ENCODE measurements at regions not wholly inside any gene's neighbourhood (a gene's known extent, or its start where the extent isn't known, plus 50 kb on each side); places are given as distances from the start of the nearest gene placed in this dataset.
"Not testable (repeated sequence)": the region's sequence is repeated elsewhere in the genome, so short reads cannot be mapped to it uniquely, and the experiment has no call there.

DNA sequence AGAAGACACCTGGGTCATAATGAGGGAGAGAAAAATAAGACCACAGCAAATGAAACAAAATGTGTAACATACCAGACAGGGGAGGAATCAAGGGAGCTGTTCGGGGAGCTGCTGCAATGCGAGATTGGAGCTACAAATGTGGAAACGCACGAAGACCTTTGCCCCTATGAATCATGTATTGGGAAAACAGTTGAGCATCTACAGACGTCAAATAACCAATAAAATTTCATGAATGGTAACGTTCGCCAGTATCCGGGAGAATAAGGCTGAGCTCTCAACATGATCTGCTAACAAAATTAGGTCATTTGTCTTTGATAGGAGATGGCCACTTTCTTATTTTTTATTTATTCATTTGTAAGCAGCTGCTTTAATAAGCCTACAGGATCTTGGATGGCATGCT lies 486.2 kb upstream of the RBFOX1 start:
- DNase-seq, result no peak

DNA sequence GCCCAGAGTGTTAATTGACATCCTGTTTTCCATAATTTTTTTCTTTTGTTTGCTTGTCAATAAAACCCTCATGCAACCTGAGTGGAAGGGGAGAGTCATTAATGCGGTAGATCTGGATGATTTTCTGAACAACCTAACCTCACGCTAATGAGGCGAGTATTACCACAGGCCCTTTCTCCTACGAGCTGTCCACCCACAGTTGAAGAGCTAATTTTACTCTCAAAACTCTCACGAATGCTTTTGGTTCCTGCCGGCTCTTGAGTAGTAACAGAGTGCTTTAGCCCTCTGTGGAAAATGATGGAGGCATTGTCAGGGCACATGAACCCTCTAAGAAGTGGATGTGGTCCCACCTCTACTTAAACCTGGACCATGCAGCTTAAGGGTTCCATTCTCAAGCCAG lies 491.3 kb upstream of the RBFOX1 start:
- no peak for DNase-seq

DNA sequence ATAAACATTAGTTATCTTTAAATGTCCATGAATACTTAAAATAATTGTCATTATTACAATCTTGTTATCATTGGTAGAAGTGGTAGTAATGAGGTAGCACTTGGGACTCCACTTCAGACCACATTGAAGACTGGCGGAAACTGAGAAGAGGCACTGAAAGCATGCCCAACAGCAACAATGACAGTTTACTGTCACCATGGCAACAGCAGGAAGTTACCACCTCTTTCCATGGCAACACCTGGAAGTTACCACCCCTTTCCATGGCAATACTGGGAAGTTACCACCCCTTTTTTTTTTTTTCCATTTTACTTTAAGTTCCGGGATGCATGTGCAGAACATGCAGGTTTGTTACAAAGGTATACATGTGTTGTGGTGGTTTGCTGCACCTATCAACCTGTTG lies 494.9 kb upstream of the RBFOX1 start:
- DNase-seq, result no peak

DNA sequence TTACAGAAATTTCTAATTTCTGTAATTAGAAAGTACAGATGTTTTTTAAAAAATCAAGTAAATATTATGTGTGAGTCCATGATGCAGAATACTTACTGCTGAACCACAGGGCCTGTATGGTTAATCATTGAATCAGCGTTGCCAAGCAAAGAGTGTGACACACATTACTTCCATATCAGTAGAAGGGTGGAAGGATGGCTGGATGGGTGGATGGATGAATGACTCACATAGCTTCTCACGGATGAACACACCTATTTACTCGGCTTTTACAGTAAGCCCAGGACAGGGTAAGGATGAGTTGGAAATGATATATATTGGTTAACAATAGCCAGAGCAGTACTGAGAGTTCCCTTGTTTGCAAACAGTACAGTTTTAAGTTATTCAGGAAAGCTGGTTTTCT lies 495.9 kb upstream of the RBFOX1 start:
- DNase-seq, result no peak

DNA sequence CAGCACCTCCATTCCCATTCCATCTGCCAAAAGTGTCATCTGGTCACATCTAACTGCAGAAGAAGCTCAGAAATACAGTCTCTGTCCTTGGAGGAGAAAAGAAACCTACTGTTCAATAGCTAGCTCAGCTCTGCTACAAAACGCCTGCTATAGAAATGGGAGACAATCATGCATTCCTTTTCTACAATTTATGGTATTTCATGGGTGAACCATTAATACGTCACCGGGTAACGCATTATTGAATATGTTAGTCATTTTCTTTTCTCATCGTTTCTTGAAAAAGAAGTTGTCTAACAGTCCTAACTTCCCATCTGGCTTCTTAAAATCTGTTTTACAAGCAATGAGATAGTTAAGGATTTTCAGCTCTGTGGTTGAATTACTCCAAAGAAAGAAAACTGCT lies 496.7 kb upstream of the RBFOX1 start:
- DNase-seq, result no peak

DNA sequence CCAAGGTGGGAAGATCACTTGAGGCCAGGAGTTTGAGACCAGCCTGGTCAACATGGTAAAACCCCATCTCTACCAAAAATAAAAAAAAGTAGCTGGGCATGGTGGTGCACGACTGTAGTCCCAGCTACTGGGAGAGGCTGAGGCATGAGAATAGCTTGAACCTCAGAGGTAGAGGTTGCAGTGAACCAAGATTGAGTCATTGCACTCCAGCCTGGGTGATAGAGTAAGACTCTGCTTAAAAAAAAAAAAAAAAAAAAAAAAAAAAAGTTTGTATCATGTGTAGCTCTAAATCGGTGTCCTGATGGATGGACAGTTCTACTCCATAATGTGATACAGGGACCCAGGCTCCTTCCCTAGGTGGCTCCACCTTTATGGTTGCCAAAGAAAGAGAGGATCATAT lies 497.1 kb upstream of the RBFOX1 start:
- DNase-seq, result no peak

DNA sequence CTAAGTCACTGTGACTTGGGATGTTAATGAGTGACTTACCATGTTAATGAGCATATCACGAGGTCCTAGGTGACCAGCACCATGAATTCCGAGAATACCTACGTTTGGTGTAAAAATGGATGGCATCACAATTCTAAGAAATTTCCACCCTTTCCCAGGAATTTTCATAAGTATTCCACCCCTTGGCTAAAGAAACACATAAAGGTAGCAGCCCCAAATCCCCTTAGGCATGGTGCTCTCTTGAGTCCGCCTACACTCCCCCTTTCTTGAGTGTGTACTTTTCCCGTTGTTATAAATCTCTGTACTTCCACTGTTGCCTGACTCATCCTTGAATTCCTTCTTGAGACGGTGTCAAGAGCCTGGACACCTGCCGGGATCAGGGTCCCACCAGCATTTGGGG lies 504.0 kb upstream of the RBFOX1 start:
- DNase-seq, result no peak

DNA sequence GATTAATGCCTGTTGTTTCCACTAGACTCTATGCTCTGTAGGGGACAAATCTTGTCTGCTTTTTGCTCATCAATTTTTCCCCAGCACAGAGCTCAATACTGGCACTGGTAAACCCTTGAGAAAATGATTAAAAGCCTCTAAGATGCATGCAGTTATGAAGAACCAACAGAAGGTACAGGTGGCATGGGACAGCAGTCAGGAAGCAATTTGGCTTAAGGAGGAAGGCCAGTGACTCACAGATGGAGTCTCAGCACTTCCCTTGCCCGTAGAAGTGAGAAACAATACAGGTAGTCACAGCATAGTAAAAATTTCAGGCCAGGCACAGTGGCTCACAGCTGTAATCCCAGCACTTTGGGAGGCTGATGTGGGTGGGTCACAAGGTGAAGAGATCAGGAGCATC lies 504.7 kb upstream of the RBFOX1 start:
- DNase-seq, result no peak

DNA sequence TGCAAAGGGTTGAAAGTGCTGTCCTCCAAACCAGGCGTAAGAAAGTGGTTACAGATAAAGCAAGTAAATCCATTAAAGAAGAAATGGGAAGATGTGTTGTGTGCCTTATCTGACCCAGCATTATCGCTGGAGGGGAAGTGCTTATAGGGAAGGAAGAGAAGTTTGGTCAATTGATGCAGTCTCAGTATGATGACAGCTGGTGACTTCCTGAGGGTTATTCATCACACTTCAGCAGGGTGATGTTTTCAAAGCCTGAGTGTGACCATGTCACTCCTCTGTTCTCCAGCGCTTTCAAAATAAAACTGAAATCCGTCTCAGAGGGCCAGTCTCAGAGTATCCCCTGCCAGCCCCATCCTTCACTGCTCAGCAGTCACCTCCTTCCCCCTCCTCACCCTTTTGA lies 505.4 kb upstream of the RBFOX1 start:
- no peak for DNase-seq

DNA sequence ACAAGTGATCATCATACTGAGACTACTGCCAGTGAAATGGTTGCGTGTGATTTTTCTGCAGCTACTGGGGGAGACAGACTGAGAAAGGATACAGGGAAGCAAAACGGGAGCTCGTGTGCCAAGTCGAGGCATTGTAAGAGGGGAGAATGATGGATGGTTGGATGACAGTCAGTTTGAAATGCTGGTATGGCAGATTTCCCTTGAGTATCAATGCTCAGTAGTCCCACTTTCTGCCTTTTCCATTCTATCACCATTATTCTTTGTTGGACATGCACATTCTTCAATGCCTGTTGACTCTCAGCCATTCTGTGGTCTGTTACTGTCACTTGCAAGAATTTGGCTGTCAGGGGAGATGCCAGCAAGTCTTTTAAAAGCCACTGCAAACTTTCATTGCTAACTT lies 510.6 kb upstream of the RBFOX1 start:
- DNase-seq, result no peak

DNA sequence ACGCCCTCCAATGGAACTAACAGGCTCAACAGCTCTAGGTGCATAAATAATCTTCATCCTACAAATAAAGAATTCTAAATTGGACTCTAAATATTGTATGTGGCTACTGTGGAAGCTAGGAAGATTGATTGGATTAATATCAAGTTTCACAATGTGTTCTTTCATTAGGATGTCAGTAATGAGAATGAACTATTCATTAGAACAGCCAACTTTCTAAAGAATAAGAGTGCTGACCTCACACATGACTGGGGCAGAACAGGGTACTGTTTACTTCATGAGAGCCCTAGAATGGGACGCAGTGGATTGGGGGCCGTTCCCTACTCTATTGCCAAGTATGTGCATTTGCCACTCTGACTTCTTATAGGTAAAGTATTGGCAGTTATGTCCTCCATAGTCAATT lies 528.2 kb upstream of the RBFOX1 start:
- DNase-seq, result no peak

DNA sequence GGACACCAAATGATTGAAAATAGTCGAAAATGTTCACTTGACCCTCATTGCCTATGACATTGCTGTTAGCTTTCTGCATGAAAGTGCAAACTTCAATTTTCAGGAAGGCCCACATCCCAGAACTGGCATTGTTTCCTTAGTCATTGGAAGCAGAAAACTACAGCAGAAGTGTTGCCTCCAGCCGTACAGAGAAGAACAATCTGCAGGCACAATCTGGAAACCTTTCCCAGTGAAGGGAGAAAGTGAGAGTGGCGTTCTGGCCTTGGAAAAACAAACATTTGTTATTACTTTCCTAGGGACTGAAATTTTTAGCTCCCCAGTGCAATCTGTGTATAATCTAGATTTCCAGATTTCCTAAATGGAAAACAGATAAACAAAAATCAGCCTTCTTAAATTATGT lies 529.5 kb upstream of the RBFOX1 start:
- DNase-seq, result no peak

DNA sequence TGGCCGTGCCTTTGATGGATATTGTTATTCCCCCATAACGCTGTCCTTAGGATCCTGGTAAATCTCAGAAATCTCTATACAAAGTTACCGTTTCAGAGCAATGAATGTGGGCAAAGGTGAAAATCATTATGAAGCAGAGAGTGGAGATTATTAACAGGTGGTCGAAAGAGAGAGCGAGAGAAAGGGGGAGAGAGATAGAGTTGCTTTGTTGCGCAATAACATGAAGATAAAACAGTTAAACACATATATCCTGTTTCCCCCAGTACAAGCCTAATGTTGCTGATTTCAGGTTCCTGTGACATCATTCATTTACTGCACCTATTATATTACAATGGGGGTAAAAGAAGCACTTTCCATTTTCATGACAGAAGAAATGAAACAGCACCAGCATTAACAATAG lies 535.4 kb upstream of the RBFOX1 start:
- no peak for DNase-seq

DNA sequence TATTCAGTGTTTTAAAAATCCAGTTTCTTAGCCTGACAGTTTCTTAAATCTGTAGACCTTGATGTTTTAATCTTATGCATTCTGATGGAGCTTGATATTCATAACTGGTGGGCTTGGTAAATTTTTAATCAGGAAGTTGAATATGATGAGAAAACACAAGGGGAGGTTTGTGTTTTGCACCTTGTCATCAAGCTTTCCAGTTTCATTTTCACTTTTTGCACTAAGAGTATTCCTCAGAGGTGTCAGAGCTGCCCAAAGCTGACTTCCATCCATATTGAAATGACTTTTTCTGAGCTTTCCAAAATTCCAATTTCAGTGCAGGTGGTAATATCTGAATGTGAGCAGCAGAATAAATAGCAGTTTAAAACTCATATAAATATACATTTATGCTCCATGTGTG lies 555.0 kb upstream of the RBFOX1 start:
- DNase-seq, result no peak

DNA sequence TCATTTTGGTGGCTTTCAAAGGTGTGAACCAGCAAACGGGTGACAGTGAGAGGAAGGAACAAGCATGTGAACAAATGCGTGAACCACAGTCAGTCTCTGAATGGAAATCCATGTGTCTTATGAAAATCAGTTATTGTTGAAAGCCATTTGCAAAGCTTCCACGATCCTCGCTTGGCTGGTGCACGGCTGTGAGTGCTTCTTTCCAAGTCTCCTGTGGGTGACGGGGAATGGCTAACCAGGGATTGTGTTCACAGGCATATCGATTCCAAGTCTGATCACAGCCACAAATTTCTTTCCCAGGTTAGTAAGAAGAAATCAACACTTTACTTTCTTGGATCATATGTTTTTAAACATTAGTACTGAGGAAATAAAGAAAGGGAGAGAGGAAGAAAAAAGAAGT lies 556.9 kb upstream of the RBFOX1 start:
- no peak for DNase-seq

DNA sequence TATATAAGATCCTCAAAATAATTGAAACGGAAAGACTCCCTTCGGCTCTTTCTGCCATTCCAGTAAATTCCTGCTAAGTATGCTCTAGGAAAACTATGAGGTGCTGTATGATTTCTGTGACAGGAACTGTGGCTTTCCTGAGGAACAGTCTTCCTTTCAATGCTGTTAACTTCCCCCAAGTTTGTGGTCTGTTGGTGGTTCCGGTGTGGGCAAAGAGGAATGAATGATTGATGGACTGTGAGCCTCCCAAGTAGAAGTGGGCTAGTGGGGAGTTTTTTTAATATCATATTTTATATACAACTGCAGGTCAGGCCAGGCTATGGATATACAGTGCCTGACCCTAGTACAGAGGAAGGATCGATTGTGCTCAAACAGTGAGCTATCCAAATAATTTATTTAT lies 560.7 kb upstream of the RBFOX1 start:
- DNase-seq, result no peak

DNA sequence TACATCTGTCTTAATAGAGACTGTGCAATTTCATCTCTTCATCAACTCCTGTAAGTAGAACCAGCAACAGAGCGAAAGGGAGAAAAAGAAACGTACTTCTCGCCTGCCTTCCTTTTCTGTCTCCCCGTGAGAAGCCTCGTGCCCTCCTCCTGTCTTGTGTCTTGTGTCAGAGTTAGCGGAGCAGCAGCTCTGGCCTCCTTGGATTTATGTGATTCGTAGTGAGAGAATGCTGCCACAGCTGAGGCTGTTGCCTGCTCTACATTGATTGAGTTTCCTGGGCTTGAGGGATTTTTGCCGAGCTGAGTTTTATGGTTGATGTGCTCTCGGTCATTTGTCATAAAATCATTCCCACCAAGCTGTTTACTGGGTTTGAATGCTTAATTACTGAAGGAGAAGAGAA lies 579.1 kb upstream of the RBFOX1 start:
- DNase-seq, result no peak

DNA sequence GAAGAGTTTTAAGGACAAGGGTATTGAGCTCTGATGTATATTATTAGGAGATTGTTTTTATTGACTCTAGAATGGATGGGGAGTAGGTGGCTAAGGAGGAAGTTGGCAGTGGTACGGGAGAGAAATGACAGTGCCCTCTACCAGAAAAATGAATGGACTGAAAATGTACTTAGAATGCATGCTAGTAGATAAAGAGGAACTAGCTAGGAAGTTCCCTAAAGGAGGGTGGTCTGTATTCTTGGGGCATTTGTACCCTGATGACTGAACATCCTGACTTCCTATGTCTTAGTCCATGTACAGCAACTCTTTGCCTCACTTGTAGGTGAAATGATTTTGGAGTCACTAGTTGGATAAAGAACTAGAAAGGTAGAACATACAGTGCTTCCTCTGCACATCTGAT lies 581.5 kb upstream of the RBFOX1 start:
- DNase-seq, result no peak

DNA sequence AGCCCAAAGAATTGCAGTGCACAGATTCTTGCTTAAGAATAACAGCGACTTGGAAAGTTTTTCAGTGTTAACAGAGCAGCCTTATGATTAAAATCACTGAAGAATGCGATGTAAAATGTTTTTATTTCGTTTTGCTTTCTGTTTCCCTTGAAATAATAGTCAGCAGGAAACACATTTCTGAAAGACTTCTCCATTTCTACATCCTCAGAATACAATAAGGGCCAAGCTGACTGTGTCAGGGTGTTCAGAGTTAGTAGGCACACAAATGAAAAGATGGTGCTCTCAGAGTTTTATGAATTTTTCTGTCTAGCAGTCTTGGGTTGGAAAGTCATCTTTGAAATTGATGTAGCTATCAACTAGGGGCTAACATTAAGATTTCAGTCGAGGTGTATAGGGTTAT lies 582.9 kb upstream of the RBFOX1 start:
- DNase-seq, result no peak

DNA sequence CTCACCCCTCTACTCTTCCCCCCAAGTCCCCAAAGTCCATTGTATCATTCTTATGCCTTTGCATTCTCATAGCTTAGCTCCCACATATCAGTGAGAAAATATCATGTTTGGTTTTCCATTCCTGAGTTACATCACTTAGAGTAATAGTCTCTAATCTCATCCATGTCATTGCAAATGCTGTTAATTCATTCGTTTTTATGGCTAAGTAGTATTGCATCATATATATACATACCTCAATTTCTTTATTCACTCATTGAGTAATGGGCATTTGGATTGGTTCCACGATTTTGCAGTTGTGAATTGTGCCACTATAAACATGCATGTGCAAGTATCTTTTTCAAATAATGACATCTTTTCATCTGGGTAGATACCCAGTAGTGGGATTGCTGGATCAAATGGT lies 596.3 kb upstream of the RBFOX1 start:
- DNase-seq, result not testable (repeated sequence)

DNA sequence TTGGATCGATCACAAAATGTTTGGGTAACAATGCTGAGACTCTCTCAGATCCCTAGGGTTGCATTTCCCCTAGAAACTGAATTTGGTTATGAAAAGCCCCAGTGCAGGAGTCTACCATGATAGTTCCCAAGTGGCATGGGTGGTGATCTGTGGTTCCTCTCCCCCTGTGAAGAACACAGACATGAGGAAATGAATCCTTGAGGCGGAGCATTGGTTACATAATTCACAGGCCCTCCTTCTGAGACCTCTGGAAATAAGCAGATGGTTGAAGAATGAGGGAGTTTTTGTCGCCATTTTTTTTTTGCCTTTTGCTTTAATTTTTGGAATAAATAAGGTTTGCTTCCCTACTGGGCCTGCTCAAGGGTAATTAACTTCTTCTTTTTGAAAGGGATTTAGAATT lies 597.0 kb upstream of the RBFOX1 start:
- DNase-seq, result no peak

DNA sequence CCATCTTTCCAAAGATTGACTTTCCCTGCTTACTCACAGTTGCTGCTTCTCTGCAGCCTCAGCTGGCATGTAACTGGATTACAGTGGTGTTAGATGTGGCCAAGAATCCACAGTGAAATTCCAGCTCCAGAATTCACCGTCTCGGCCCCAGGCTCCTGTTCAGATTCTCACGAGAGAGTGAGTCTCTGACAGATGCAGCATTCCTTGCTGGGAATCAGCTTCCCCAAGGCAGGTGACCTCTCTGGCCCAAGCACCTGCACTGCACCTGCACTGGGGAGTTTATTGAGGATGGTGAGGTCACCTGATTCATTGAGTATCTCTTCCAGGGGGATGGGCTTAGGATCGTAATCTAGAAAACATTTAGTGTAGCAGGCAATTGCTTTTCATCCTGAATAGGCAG lies 600.5 kb upstream of the RBFOX1 start:
- no peak for DNase-seq

DNA sequence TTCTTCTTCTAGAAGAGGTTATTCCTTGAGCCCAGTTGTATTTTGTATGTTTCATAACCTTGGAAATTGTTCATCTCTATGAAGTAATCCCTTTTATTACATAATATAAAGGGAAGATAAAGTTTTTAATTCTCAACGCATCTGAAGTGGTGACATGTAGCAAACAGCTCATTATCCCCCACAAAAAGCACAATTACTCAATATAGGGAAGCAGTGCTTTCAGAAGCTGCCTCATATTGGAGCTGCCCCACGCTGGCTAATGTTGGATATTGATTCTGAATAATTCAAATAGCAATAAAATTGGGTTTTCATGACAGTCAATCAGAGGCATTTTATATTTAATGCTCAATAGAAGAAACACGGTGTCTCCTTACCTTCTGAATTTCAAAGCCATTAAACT lies 604.3 kb upstream of the RBFOX1 start:
- DNase-seq, result no peak

DNA sequence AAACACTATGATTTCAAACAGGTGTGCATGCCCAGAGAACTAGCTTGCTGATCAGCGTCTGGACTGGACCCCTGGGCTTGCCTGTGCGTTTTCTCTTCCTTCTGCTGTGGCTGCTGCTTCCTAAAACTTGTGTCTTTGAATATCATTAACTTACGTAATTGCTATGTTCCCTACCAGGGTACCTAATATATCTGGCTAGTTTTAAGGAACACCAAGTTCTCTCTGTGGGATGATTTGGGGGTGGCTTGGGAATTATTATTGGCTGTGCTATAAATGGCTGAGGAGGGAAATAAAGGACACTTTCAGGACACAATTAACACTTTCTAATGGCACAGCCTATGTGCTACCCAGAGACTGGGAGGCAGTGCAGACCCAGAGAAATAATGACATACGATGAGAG lies 606.0 kb upstream of the RBFOX1 start:
- no peak for DNase-seq

DNA sequence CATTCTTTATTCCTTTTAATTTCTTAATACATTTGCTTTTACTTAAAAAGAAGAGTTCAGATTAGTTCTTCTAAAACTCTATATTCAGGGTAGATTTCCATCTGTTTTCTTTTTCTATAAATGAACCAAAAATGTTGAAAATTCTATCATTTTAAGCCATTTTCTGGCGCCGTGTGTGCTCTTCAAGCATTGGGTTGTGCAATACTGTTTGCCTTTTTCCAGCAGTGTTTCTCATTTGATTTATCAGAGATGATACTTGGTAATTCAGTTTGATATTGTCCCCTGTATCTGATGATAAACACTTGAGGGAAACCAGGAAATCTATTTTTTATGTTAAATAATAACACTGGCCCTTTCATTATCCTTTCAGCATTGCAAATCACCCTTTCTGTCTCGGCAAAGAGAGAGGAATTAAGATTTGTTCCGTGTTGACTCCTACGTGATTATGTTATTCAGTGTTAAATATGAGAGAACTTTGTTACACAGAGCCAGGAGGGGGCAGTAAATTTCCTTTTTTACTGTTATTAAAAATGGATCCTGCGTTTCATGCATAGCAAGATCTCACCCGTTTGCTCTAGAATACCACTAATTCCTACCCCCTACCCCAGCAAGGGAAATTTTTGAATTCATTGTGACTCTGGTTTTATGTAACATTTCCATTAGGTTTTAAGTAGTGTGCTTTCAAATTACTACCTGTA lies 606.9 kb upstream of the RBFOX1 start:
- no peak for DNase-seq
